SK-N-SH (cell line): ENCODE measurements at regions not wholly inside any gene's neighbourhood (a gene's known extent, or its start where the extent isn't known, plus 50 kb on each side); places are given as distances from the start of the nearest gene placed in this dataset.

ENCODE experiments used
- CHD2 ChIP-seq: fragments of 150-350 bp; IDR thresholded peaks from 2 replicates; pipeline ENCODE4 v1.6.1; 2018; ENCODE audit warnings: low read length; ENCODE audit not compliant: partially characterized antibody
- CTCF ChIP-seq: fragments of 200-600 bp; sonication (generic); IDR thresholded peaks from 2 replicates; pipeline ENCODE4 v1.6.1; 2017; ENCODE audit warnings: antibody characterized with exemption, mild to moderate bottlenecking, moderate library complexity
- EP300 ChIP-seq, 2 experiments: IDR thresholded peaks; 2 replicates each; pipeline versions ENCODE4 v1.4.0 to v1.6.1; 2012; ENCODE audit warnings: borderline replicate concordance in 1 of 2, low read depth in 1 of 2, low read length in 1 of 2
- EZH2phosphoT487 ChIP-seq: fragments of 200-600 bp; sonication (generic); IDR thresholded peaks from 2 replicates; pipeline ENCODE4 v1.6.1; 2017; ENCODE audit warnings: low read depth, mixed run types, mild to moderate bottlenecking, antibody characterized with exemption, moderate library complexity, borderline replicate concordance
- FOSL2 ChIP-seq: IDR thresholded peaks from 2 replicates; pipeline ENCODE4 v1.4.0; 2012; ENCODE audit warnings: low read depth, mild to moderate bottlenecking, moderate library complexity, borderline replicate concordance
- GABPA ChIP-seq: IDR thresholded peaks from 2 replicates; pipeline ENCODE4 v1.4.0; 2012; ENCODE audit warnings: low read depth, mild to moderate bottlenecking
- MXI1 ChIP-seq: IDR thresholded peaks from 2 replicates; pipeline ENCODE4 v1.6.1; 2012; ENCODE audit warnings: mild to moderate bottlenecking, low read depth, low read length, improper control_type of control experiment
- PBX3 ChIP-seq: IDR thresholded peaks from 2 replicates; pipeline ENCODE4; 2012
- POLR2AphosphoS5 ChIP-seq: IDR thresholded peaks from 2 replicates; pipeline ENCODE4 v1.6.1; 2012; ENCODE audit warnings: low read depth, low read length
- RAD21 ChIP-seq: IDR thresholded peaks from 2 replicates; pipeline ENCODE4 v1.6.1; 2012; ENCODE audit warnings: mild to moderate bottlenecking, low read length
- REST ChIP-seq: IDR thresholded peaks from 2 replicates; pipeline ENCODE4 v1.6.1; 2012; ENCODE audit warnings: mild to moderate bottlenecking, low read depth, low read length, moderate library complexity

GRCh38 chr1:4003846-4004505 is 103.9 kb upstream of the C1orf174 start:
- TF ChIP-seq EZH2phosphoT487 (no peak), POLR2AphosphoS5 (no peak), RAD21 (no peak), GABPA (no peak), CTCF (no peak), REST (no peak), EP300 (IDR thresholded peaks at IDR 0.05; ENCODE audit: borderline replicate concordance in 1 of 2, low read depth in 1 of 2, low read length in 1 of 2) (no peak), FOSL2 (no peak), PBX3 (no peak), MXI1 (no peak), CHD2 (no peak)
